Peyer's patch (tissue), 4 donors: ENCODE measurements at regions not wholly inside any gene's neighbourhood (a gene's known extent, or its start where the extent isn't known, plus 50 kb on each side); places are given as distances from the start of the nearest gene placed in this dataset.
A peak's percentile ranks its signal among the peaks of the same experiment; 100 is the strongest.

Experiments used
- DNase-seq, 3 donors: peaks; one replicate each; pipeline ENCODE4 v3.0.0-alpha.2; 2017 to 2019
- H3K27ac ChIP-seq, 4 donors: fragments of 200-600 bp; sonication (generic); one replicate each; pipeline ENCODE4 v1.5.1; 2016 to 2019
- H3K27me3 ChIP-seq, 2 donors: fragments of 200-600 bp; sonication (generic); one replicate each; pipeline ENCODE4 v1.5.1; 2019
- H3K36me3 ChIP-seq, 3 donors: fragments of 200-600 bp; sonication (generic); one replicate each; pipeline ENCODE4 v1.5.1; 2016 to 2019
- H3K4me1 ChIP-seq, 4 donors: fragments of 200-600 bp; sonication (generic); one replicate each; pipeline ENCODE4 v1.5.1; 2016 to 2019
- H3K4me3 ChIP-seq, 4 donors: fragments of 200-600 bp; sonication (generic); 1 replicate in 3 of 4; 2 replicates in 1 of 4; pipeline ENCODE4 v1.5.1; 2016 to 2019; ENCODE audit warnings: mild to moderate bottlenecking in 1 of 4
- H3K9me3 ChIP-seq, 4 donors: fragments of 200-600 bp; sonication (generic); one replicate each; pipeline ENCODE4 v1.5.1; 2016 to 2019; ENCODE audit warnings: mild to moderate bottlenecking in 1 of 4
- CTCF ChIP-seq, 6 experiments: fragments of 450-650 bp in 4 of 6; fragments of 200-600 bp in 2 of 6; sonication (generic) in 1 of 6; IDR thresholded peaks; one replicate each; pipeline ENCODE4 v1.5.1; 2017 to 2019; ENCODE audit warnings: antibody characterized with exemption in 6 of 6, mild to moderate bottlenecking in 3 of 6, moderate library complexity in 1 of 6
- POLR2A ChIP-seq, 2 donors: fragments of 450-650 bp; IDR thresholded peaks; one replicate each; pipeline ENCODE4 v1.5.1; 2017; ENCODE audit warnings: antibody characterized with exemption in 2 of 2, mild to moderate bottlenecking in 2 of 2, moderate library complexity in 2 of 2

- Histone ChIP-seq H3K27me3 (no peaks in the 10 kb centered on the region), H3K4me3 (no peak overlapping the region), H3K4me1 (peaks cover 0 to 17% (median 0%) of the 10 kb centered on the region in 4 donors), H3K36me3 (no peaks in the 10 kb centered on the region), H3K27ac (peak overlapping the region in 2 of 4 donors; percentile 1 to 68), H3K9me3 (no peaks in the 10 kb centered on the region)
- TF ChIP-seq POLR2A (IDR thresholded peaks at IDR 0.05) (no peak), CTCF (IDR thresholded peaks at IDR 0.05) (no peak)
- no peak for DNase-seq
Measured at GRCh38 chr1:208681878-208682663, 437.9 kb upstream of the PLXNA2 start.

- no peaks in the 10 kb centered on the region for H3K36me3 ChIP-seq
- H3K9me3 ChIP-seq: no peaks in the 10 kb centered on the region
- peak overlapping the region in 2 of 4 donors; percentile 1 to 68 for H3K27ac ChIP-seq
- TF ChIP-seq CTCF (IDR thresholded peaks at IDR 0.05): no peak
- TF ChIP-seq POLR2A (IDR thresholded peaks at IDR 0.05): no peak
- peaks cover 0 to 17% (median 0%) of the 10 kb centered on the region in 4 donors for H3K4me1 ChIP-seq
- DNase-seq: peak in 2 of 3 donors; percentile 49 to 54
- no peaks in the 10 kb centered on the region for H3K27me3 ChIP-seq
- H3K4me3 ChIP-seq: no peak overlapping the region
Measured at GRCh38 chr1:208682664-208683013, 438.5 kb upstream of the PLXNA2 start.

- no peak for TF ChIP-seq POLR2A (IDR thresholded peaks at IDR 0.05)
- TF ChIP-seq CTCF (IDR thresholded peaks at IDR 0.05): no peak
- no peaks in the 10 kb centered on the region for H3K9me3 ChIP-seq
- DNase-seq: no peak
- no peaks in the 10 kb centered on the region for H3K27me3 ChIP-seq
- peak overlapping the region in 1 of 4 donors; percentile 68 for H3K27ac ChIP-seq
- H3K36me3 ChIP-seq: no peaks in the 10 kb centered on the region
- H3K4me1 ChIP-seq: peaks cover 0 to 17% (median 0%) of the 10 kb centered on the region in 4 donors
- H3K4me3 ChIP-seq: no peak overlapping the region
Measured at GRCh38 chr1:208683141-208683540, 439.0 kb upstream of the PLXNA2 start.

- peaks cover 0 to 17% (median 1%) of the 10 kb centered on the region in 4 donors for H3K4me1 ChIP-seq
Measured at GRCh38 chr1:208684192-208684591, 440.0 kb upstream of the PLXNA2 start.

GRCh38 chr1:208686592-208686991, 442.4 kb upstream of the PLXNA2 start:
- Histone ChIP-seq H3K27me3 (no peaks in the 10 kb centered on the region), H3K9me3 (no peaks in the 10 kb centered on the region), H3K27ac (no peak overlapping the region), H3K4me1 (peaks cover 0 to 24% (median 1%) of the 10 kb centered on the region in 4 donors), H3K36me3 (no peaks in the 10 kb centered on the region), H3K4me3 (no peak overlapping the region)
- no peak for DNase-seq
- TF ChIP-seq POLR2A (IDR thresholded peaks at IDR 0.05) (no peak), CTCF (IDR thresholded peaks at IDR 0.05) (no peak)

More at GRCh38 chr1:208684192-208684591, 440.0 kb upstream of the PLXNA2 start:
- no peaks in the 10 kb centered on the region for H3K9me3 ChIP-seq
- DNase-seq: no peak
- H3K27me3 ChIP-seq: no peaks in the 10 kb centered on the region
- H3K36me3 ChIP-seq: no peaks in the 10 kb centered on the region
- no peak overlapping the region for H3K27ac ChIP-seq
- TF ChIP-seq CTCF (IDR thresholded peaks at IDR 0.05) (no peak), POLR2A (IDR thresholded peaks at IDR 0.05) (no peak)
- no peak overlapping the region for H3K4me3 ChIP-seq
